ENCODE measurements at regions not wholly inside any gene's neighbourhood (a gene's known extent, or its start where the extent isn't known, plus 50 kb on each side); places are given as distances from the start of the nearest gene placed in this dataset.
"Not testable (repeated sequence)": the region's sequence is repeated elsewhere in the genome, so short reads cannot be mapped to it uniquely, and the experiment has no call there.

- DNase-seq, result no peak
Observed at GRCh38 chr2:175755169-175755568, 246.9 kb downstream of the LNPK start.

GRCh38 chr2:175750195-175750594 is 251.9 kb downstream of the LNPK start:
- DNase-seq, result no peak

- no peak for DNase-seq
Observed at GRCh38 chr2:175745911-175746310, 256.2 kb downstream of the LNPK start.

- DNase-seq, result no peak
Observed at GRCh38 chr2:175744000-175744399, 258.1 kb downstream of the LNPK start.

GRCh38 chr2:175743011-175743410 is 259.1 kb downstream of the LNPK start:
- no peak for DNase-seq

- DNase-seq, result no peak
Observed at GRCh38 chr2:175742367-175742766, 259.7 kb downstream of the LNPK start.

- no peak for DNase-seq
Observed at GRCh38 chr2:175741164-175741563, 260.9 kb downstream of the LNPK start.

- DNase-seq, result no peak
Observed at GRCh38 chr2:175737722-175738361, 264.2 kb downstream of the LNPK start.

- DNase-seq, result no peak
Observed at GRCh38 chr2:175734686-175735085, 267.4 kb downstream of the LNPK start.

GRCh38 chr2:175732531-175732930 is 269.5 kb downstream of the LNPK start:
- DNase-seq, result no peak

- DNase-seq, result no peak
Observed at GRCh38 chr2:175730050-175730449, 272.0 kb downstream of the LNPK start.

GRCh38 chr2:175729049-175729706 is 272.9 kb downstream of the LNPK start:
- DNase-seq, result no peak

GRCh38 chr2:175728032-175728431 is 274.0 kb downstream of the LNPK start:
- no peak for DNase-seq

GRCh38 chr2:175726223-175726622 is 275.8 kb downstream of the LNPK start:
- no peak for DNase-seq

GRCh38 chr2:175709248-175709647 is 292.8 kb downstream of the LNPK start:
- DNase-seq, result no peak

GRCh38 chr2:175707322-175707721 is 294.7 kb downstream of the LNPK start:
- no peak for DNase-seq

- not testable (repeated sequence) for DNase-seq
Observed at GRCh38 chr2:175704568-175704967, 297.5 kb downstream of the LNPK start.

- DNase-seq, result no peak
Observed at GRCh38 chr2:175698061-175698460, 304.0 kb downstream of the LNPK start.

- no peak for DNase-seq
Observed at GRCh38 chr2:175690113-175690837, 311.8 kb downstream of the LNPK start.

- DNase-seq, result no peak
Observed at GRCh38 chr2:175688243-175688642, 313.8 kb downstream of the LNPK start.

- no peak for DNase-seq
Observed at GRCh38 chr2:175687465-175687864, 314.6 kb downstream of the LNPK start.

- DNase-seq, result no peak
Observed at GRCh38 chr2:175686002-175686401, 316.1 kb downstream of the LNPK start.

GRCh38 chr2:175684466-175684865 is 317.6 kb downstream of the LNPK start:
- no peak for DNase-seq

GRCh38 chr2:175679728-175680127 is 322.3 kb downstream of the LNPK start:
- no peak for DNase-seq

Measured in SIG-M5 (cell line).